Ammon's horn (tissue), 1 donor: ENCODE measurements at regions not wholly inside any gene's neighbourhood (a gene's known extent, or its start where the extent isn't known, plus 50 kb on each side); places are given as distances from the start of the nearest gene placed in this dataset.

Experiments
- DNase-seq: peaks from one replicate; pipeline ENCODE4 v3.0.0-alpha.2; 2016; ENCODE audit warnings: low spot score

- DNase-seq, result peak; percentile 20
These were observed 72.6 kb downstream of the TENT5C start for GRCh38 chr1:117678246-117678977.

GRCh38 chr1:117679299-117679698, 73.5 kb downstream of the TENT5C start:
- no peak for DNase-seq

- no peak for DNase-seq
These were observed 74.0 kb downstream of the TENT5C start for GRCh38 chr1:117679868-117680267.

GRCh38 chr1:117680316-117681002, 74.6 kb downstream of the TENT5C start:
- DNase-seq, result no peak

GRCh38 chr1:117681093-117681900, 75.4 kb downstream of the TENT5C start:
- no peak for DNase-seq

GRCh38 chr1:117681901-117682250, 76.0 kb downstream of the TENT5C start:
- DNase-seq, result no peak

- no peak for DNase-seq
These were observed 76.5 kb downstream of the TENT5C start for GRCh38 chr1:117682372-117682771.

- no peak for DNase-seq
These were observed 77.9 kb downstream of the TENT5C start for GRCh38 chr1:117683571-117684285.

GRCh38 chr1:117685936-117686806, 80.3 kb downstream of the TENT5C start:
- DNase-seq, result no peak

GRCh38 chr1:117686907-117687306, 81.1 kb downstream of the TENT5C start:
- DNase-seq, result no peak

GRCh38 chr1:117689997-117690625, 84.3 kb downstream of the TENT5C start:
- DNase-seq, result no peak

- DNase-seq, result no peak
These were observed 86.1 kb downstream of the TENT5C start for GRCh38 chr1:117691942-117692341.

- DNase-seq, result no peak
These were observed 88.7 kb downstream of the TENT5C start for GRCh38 chr1:117694543-117694942.

- DNase-seq, result peak; percentile 30
These were observed 90.1 kb downstream of the TENT5C start for GRCh38 chr1:117695796-117696490.

GRCh38 chr1:117696561-117696960, 90.7 kb downstream of the TENT5C start:
- no peak for DNase-seq

GRCh38 chr1:117697220-117697781, 91.5 kb downstream of the TENT5C start:
- no peak for DNase-seq

GRCh38 chr1:117698398-117699160, 92.7 kb downstream of the TENT5C start:
- no peak for DNase-seq

GRCh38 chr1:117699953-117700352, 94.1 kb downstream of the TENT5C start:
- DNase-seq, result no peak

GRCh38 chr1:117702654-117703053, 96.8 kb downstream of the TENT5C start:
- no peak for DNase-seq
